ENCODE measurements at regions not wholly inside any gene's neighbourhood (a gene's known extent, or its start where the extent isn't known, plus 50 kb on each side); places are given as distances from the start of the nearest gene placed in this dataset.

GRCh38 chr14:96674121-96674520 lies 123.1 kb upstream of the VRK1 start:
- Histone ChIP-seq H3K9me3 (ENCODE audit: control insufficient read depth, insufficient read depth, low read length) (no peaks in the 10 kb centered on the region), H3K27me3 (ENCODE audit: control insufficient read depth, insufficient read depth, low read length) (no peaks in the 10 kb centered on the region), H3K4me1 (ENCODE audit: control insufficient read depth, insufficient read depth, low read length) (no peaks in the 10 kb centered on the region), H3K36me3 (ENCODE audit: control insufficient read depth, insufficient read depth, low read length) (no peaks in the 10 kb centered on the region), H3K4me3 (ENCODE audit: low read depth, low read length) (no peak overlapping the region), H3K27ac (ENCODE audit: low read depth, low read length) (no peak overlapping the region)
- DNase-seq (ENCODE audit: low read depth in 4 of 6, low spot score in 6 of 6), result no peak
- 93% methylated on average over 3 of the region's 3 CpGs for WGBS (ENCODE audit: insufficient coverage)

GRCh38 chr14:96676166-96676565 lies 121.0 kb upstream of the VRK1 start:
- no peaks in the 10 kb centered on the region for H3K36me3 ChIP-seq (ENCODE audit: control insufficient read depth, insufficient read depth, low read length)
- H3K27me3 ChIP-seq (ENCODE audit: control insufficient read depth, insufficient read depth, low read length), result no peaks in the 10 kb centered on the region
- DNase-seq (ENCODE audit: low read depth in 4 of 6, low spot score in 6 of 6), result no peak
- H3K27ac ChIP-seq (ENCODE audit: low read depth, low read length), result no peak overlapping the region
- peaks cover 1% of the 10 kb centered on the region for H3K9me3 ChIP-seq (ENCODE audit: control insufficient read depth, insufficient read depth, low read length)
- H3K4me1 ChIP-seq (ENCODE audit: control insufficient read depth, insufficient read depth, low read length), result no peaks in the 10 kb centered on the region
- H3K4me3 ChIP-seq (ENCODE audit: low read depth, low read length), result no peak overlapping the region

- H3K4me3 ChIP-seq (ENCODE audit: low read depth, low read length), result no peak overlapping the region
- no peaks in the 10 kb centered on the region for H3K36me3 ChIP-seq (ENCODE audit: control insufficient read depth, insufficient read depth, low read length)
- H3K27me3 ChIP-seq (ENCODE audit: control insufficient read depth, insufficient read depth, low read length), result no peaks in the 10 kb centered on the region
- H3K9me3 ChIP-seq (ENCODE audit: control insufficient read depth, insufficient read depth, low read length), result peaks cover 1% of the 10 kb centered on the region
- no peak overlapping the region for H3K27ac ChIP-seq (ENCODE audit: low read depth, low read length)
- WGBS (ENCODE audit: insufficient coverage), result 83% methylated on average over 7 of the region's 7 CpGs
- no peaks in the 10 kb centered on the region for H3K4me1 ChIP-seq (ENCODE audit: control insufficient read depth, insufficient read depth, low read length)
- no peak for DNase-seq (ENCODE audit: low read depth in 4 of 6, low spot score in 6 of 6)
Measured at GRCh38 chr14:96681829-96682228, 115.4 kb upstream of the VRK1 start.

- Histone ChIP-seq H3K4me1 (ENCODE audit: control insufficient read depth, insufficient read depth, low read length) (no peaks in the 10 kb centered on the region), H3K27ac (ENCODE audit: low read depth, low read length) (no peak overlapping the region), H3K4me3 (ENCODE audit: low read depth, low read length) (no peak overlapping the region), H3K36me3 (ENCODE audit: control insufficient read depth, insufficient read depth, low read length) (no peaks in the 10 kb centered on the region), H3K27me3 (ENCODE audit: control insufficient read depth, insufficient read depth, low read length) (no peaks in the 10 kb centered on the region), H3K9me3 (ENCODE audit: control insufficient read depth, insufficient read depth, low read length) (peaks cover 1% of the 10 kb centered on the region)
- 100% methylated on average over 1 of the region's 3 CpGs for WGBS (ENCODE audit: insufficient coverage)
- DNase-seq (ENCODE audit: low read depth in 4 of 6, low spot score in 6 of 6), result no peak
Measured at GRCh38 chr14:96682401-96682800, 114.8 kb upstream of the VRK1 start.

- WGBS (ENCODE audit: insufficient coverage), result 88% methylated on average over 4 of the region's 8 CpGs
- Histone ChIP-seq H3K27ac (ENCODE audit: low read depth, low read length) (no peak overlapping the region), H3K9me3 (ENCODE audit: control insufficient read depth, insufficient read depth, low read length) (peaks cover 1% of the 10 kb centered on the region), H3K27me3 (ENCODE audit: control insufficient read depth, insufficient read depth, low read length) (no peaks in the 10 kb centered on the region), H3K36me3 (ENCODE audit: control insufficient read depth, insufficient read depth, low read length) (no peaks in the 10 kb centered on the region), H3K4me1 (ENCODE audit: control insufficient read depth, insufficient read depth, low read length) (no peaks in the 10 kb centered on the region), H3K4me3 (ENCODE audit: low read depth, low read length) (no peak overlapping the region)
- no peak for DNase-seq (ENCODE audit: low read depth in 4 of 6, low spot score in 6 of 6)
Measured at GRCh38 chr14:96683562-96684289, 113.5 kb upstream of the VRK1 start.

- no peak overlapping the region for H3K4me3 ChIP-seq (ENCODE audit: low read depth, low read length)
- H3K9me3 ChIP-seq (ENCODE audit: control insufficient read depth, insufficient read depth, low read length), result no peaks in the 10 kb centered on the region
- no peak overlapping the region for H3K27ac ChIP-seq (ENCODE audit: low read depth, low read length)
- no peak for DNase-seq (ENCODE audit: low read depth in 4 of 6, low spot score in 6 of 6)
- no peaks in the 10 kb centered on the region for H3K36me3 ChIP-seq (ENCODE audit: control insufficient read depth, insufficient read depth, low read length)
- peaks cover 6% of the 10 kb centered on the region for H3K4me1 ChIP-seq (ENCODE audit: control insufficient read depth, insufficient read depth, low read length)
- 60% methylated on average over 2 of the region's 3 CpGs for WGBS (ENCODE audit: insufficient coverage)
- no peaks in the 10 kb centered on the region for H3K27me3 ChIP-seq (ENCODE audit: control insufficient read depth, insufficient read depth, low read length)
Measured at GRCh38 chr14:96686126-96686525, 111.1 kb upstream of the VRK1 start.

- Histone ChIP-seq H3K36me3 (ENCODE audit: control insufficient read depth, insufficient read depth, low read length) (no peaks in the 10 kb centered on the region), H3K4me3 (ENCODE audit: low read depth, low read length) (no peak overlapping the region), H3K27ac (ENCODE audit: low read depth, low read length) (no peak overlapping the region), H3K9me3 (ENCODE audit: control insufficient read depth, insufficient read depth, low read length) (no peaks in the 10 kb centered on the region), H3K27me3 (ENCODE audit: control insufficient read depth, insufficient read depth, low read length) (no peaks in the 10 kb centered on the region), H3K4me1 (ENCODE audit: control insufficient read depth, insufficient read depth, low read length) (peaks cover 6% of the 10 kb centered on the region)
- DNase-seq (ENCODE audit: low read depth in 4 of 6, low spot score in 6 of 6), result peak in 4 of 6 donors; percentile 20 to 93 (median 39)
- WGBS (ENCODE audit: insufficient coverage), result 80% methylated on average over 1 of the region's 1 CpG
Measured at GRCh38 chr14:96688629-96689028, 108.6 kb upstream of the VRK1 start.

GRCh38 chr14:96690713-96691383 lies 106.3 kb upstream of the VRK1 start:
- H3K36me3 ChIP-seq (ENCODE audit: control insufficient read depth, insufficient read depth, low read length), result no peaks in the 10 kb centered on the region
- H3K27ac ChIP-seq (ENCODE audit: low read depth, low read length), result no peak overlapping the region
- WGBS (ENCODE audit: insufficient coverage), result 69% methylated on average over 3 of the region's 4 CpGs
- peaks cover 2% of the 10 kb centered on the region for H3K27me3 ChIP-seq (ENCODE audit: control insufficient read depth, insufficient read depth, low read length)
- no peak for DNase-seq (ENCODE audit: low read depth in 4 of 6, low spot score in 6 of 6)
- peaks cover 6% of the 10 kb centered on the region for H3K4me1 ChIP-seq (ENCODE audit: control insufficient read depth, insufficient read depth, low read length)
- no peak overlapping the region for H3K4me3 ChIP-seq (ENCODE audit: low read depth, low read length)
- no peaks in the 10 kb centered on the region for H3K9me3 ChIP-seq (ENCODE audit: control insufficient read depth, insufficient read depth, low read length)

GRCh38 chr14:96693252-96693820 lies 103.8 kb upstream of the VRK1 start:
- Histone ChIP-seq H3K4me3 (ENCODE audit: low read depth, low read length) (no peak overlapping the region), H3K27ac (ENCODE audit: low read depth, low read length) (no peak overlapping the region), H3K9me3 (ENCODE audit: control insufficient read depth, insufficient read depth, low read length) (no peaks in the 10 kb centered on the region), H3K36me3 (ENCODE audit: control insufficient read depth, insufficient read depth, low read length) (no peaks in the 10 kb centered on the region), H3K4me1 (ENCODE audit: control insufficient read depth, insufficient read depth, low read length) (peaks cover 6% of the 10 kb centered on the region), H3K27me3 (ENCODE audit: control insufficient read depth, insufficient read depth, low read length) (peaks cover 2% of the 10 kb centered on the region)
- DNase-seq (ENCODE audit: low read depth in 4 of 6, low spot score in 6 of 6), result no peak
- WGBS (ENCODE audit: insufficient coverage), result no CpG with 5 or more reads among the region's 4 CpGs

- WGBS (ENCODE audit: insufficient coverage), result 80% methylated on average over 1 of the region's 4 CpGs
- Histone ChIP-seq H3K4me1 (ENCODE audit: control insufficient read depth, insufficient read depth, low read length) (peaks cover 6% of the 10 kb centered on the region), H3K27ac (ENCODE audit: low read depth, low read length) (no peak overlapping the region), H3K9me3 (ENCODE audit: control insufficient read depth, insufficient read depth, low read length) (no peaks in the 10 kb centered on the region), H3K36me3 (ENCODE audit: control insufficient read depth, insufficient read depth, low read length) (no peaks in the 10 kb centered on the region), H3K4me3 (ENCODE audit: low read depth, low read length) (no peak overlapping the region), H3K27me3 (ENCODE audit: control insufficient read depth, insufficient read depth, low read length) (peaks cover 2% of the 10 kb centered on the region)
- no peak for DNase-seq (ENCODE audit: low read depth in 4 of 6, low spot score in 6 of 6)
Measured at GRCh38 chr14:96693987-96694386, 103.2 kb upstream of the VRK1 start.

Measured in spinal cord (tissue), 9 donors.